ENCODE measurements at regions not wholly inside any gene's neighbourhood (a gene's known extent, or its start where the extent isn't known, plus 50 kb on each side); places are given as distances from the start of the nearest gene placed in this dataset.

GRCh38 chr13:104701591-104701990 lies 1635.4 kb upstream of the SLC10A2 start:
- Histone ChIP-seq H3K4me3 (ENCODE audit: insufficient read depth, low read length) (no peak overlapping the region), H3K27me3 (ENCODE audit: insufficient read depth, low read length) (no peaks in the 10 kb centered on the region), H3K36me3 (ENCODE audit: insufficient read depth, low read length) (no peaks in the 10 kb centered on the region), H2AFZ (ENCODE audit: low read length) (no peak overlapping the region), H3K4me1 (ENCODE audit: insufficient read depth, low read length) (no peaks in the 10 kb centered on the region), H3K4me2 (ENCODE audit: insufficient read depth, low read length) (no peak overlapping the region), H4K20me1 (ENCODE audit: insufficient read depth, low read length) (no peaks in the 10 kb centered on the region), H3K79me2 (ENCODE audit: insufficient read depth, low read length) (no peaks in the 10 kb centered on the region), H3K9me3 (ENCODE audit: low read depth, low read length) (no peaks in the 10 kb centered on the region), H3K27ac (ENCODE audit: low read depth, low read length) (no peak overlapping the region)
- no peak for DNase-seq (ENCODE audit: insufficient read length, low spot score, missing footprints)
- no peak for TF ChIP-seq CTCF (IDR thresholded peaks at IDR 0.05; ENCODE audit: extremely low read depth, low read depth, low read length)

GRCh38 chr13:104694397-104694796 lies 1628.2 kb upstream of the SLC10A2 start:
- no peaks in the 10 kb centered on the region for H3K4me1 ChIP-seq (ENCODE audit: insufficient read depth, low read length)
- H3K9me3 ChIP-seq (ENCODE audit: low read depth, low read length), result no peaks in the 10 kb centered on the region
- H4K20me1 ChIP-seq (ENCODE audit: insufficient read depth, low read length), result no peaks in the 10 kb centered on the region
- no peak for DNase-seq (ENCODE audit: insufficient read length, low spot score, missing footprints)
- H3K79me2 ChIP-seq (ENCODE audit: insufficient read depth, low read length), result no peaks in the 10 kb centered on the region
- TF ChIP-seq CTCF (IDR thresholded peaks at IDR 0.05; ENCODE audit: extremely low read depth, low read depth, low read length), result no peak
- H3K27me3 ChIP-seq (ENCODE audit: insufficient read depth, low read length), result no peaks in the 10 kb centered on the region
- H3K4me2 ChIP-seq (ENCODE audit: insufficient read depth, low read length), result no peak overlapping the region
- no peak overlapping the region for H3K27ac ChIP-seq (ENCODE audit: low read depth, low read length)
- no peaks in the 10 kb centered on the region for H3K36me3 ChIP-seq (ENCODE audit: insufficient read depth, low read length)
- H3K4me3 ChIP-seq (ENCODE audit: insufficient read depth, low read length), result no peak overlapping the region
- H2AFZ ChIP-seq (ENCODE audit: low read length), result no peak overlapping the region

- H4K20me1 ChIP-seq (ENCODE audit: insufficient read depth, low read length), result no peaks in the 10 kb centered on the region
- DNase-seq (ENCODE audit: insufficient read length, low spot score, missing footprints), result no peak
- no peak for TF ChIP-seq CTCF (IDR thresholded peaks at IDR 0.05; ENCODE audit: extremely low read depth, low read depth, low read length)
- no peak overlapping the region for H3K27ac ChIP-seq (ENCODE audit: low read depth, low read length)
- no peaks in the 10 kb centered on the region for H3K79me2 ChIP-seq (ENCODE audit: insufficient read depth, low read length)
- no peaks in the 10 kb centered on the region for H3K27me3 ChIP-seq (ENCODE audit: insufficient read depth, low read length)
- no peak overlapping the region for H3K4me2 ChIP-seq (ENCODE audit: insufficient read depth, low read length)
- no peaks in the 10 kb centered on the region for H3K4me1 ChIP-seq (ENCODE audit: insufficient read depth, low read length)
- no peak overlapping the region for H2AFZ ChIP-seq (ENCODE audit: low read length)
- H3K9me3 ChIP-seq (ENCODE audit: low read depth, low read length), result no peaks in the 10 kb centered on the region
- H3K36me3 ChIP-seq (ENCODE audit: insufficient read depth, low read length), result no peaks in the 10 kb centered on the region
- H3K4me3 ChIP-seq (ENCODE audit: insufficient read depth, low read length), result no peak overlapping the region
These were observed 1626.9 kb upstream of the SLC10A2 start for GRCh38 chr13:104693126-104693525.

- Histone ChIP-seq H3K36me3 (ENCODE audit: insufficient read depth, low read length) (no peaks in the 10 kb centered on the region), H3K4me2 (ENCODE audit: insufficient read depth, low read length) (no peak overlapping the region), H3K4me3 (ENCODE audit: insufficient read depth, low read length) (no peak overlapping the region), H3K4me1 (ENCODE audit: insufficient read depth, low read length) (no peaks in the 10 kb centered on the region), H3K9me3 (ENCODE audit: low read depth, low read length) (no peaks in the 10 kb centered on the region), H3K27ac (ENCODE audit: low read depth, low read length) (no peak overlapping the region), H3K79me2 (ENCODE audit: insufficient read depth, low read length) (no peaks in the 10 kb centered on the region), H2AFZ (ENCODE audit: low read length) (no peak overlapping the region), H4K20me1 (ENCODE audit: insufficient read depth, low read length) (no peaks in the 10 kb centered on the region), H3K27me3 (ENCODE audit: insufficient read depth, low read length) (no peaks in the 10 kb centered on the region)
- DNase-seq (ENCODE audit: insufficient read length, low spot score, missing footprints), result no peak
- TF ChIP-seq CTCF (IDR thresholded peaks at IDR 0.05; ENCODE audit: extremely low read depth, low read depth, low read length), result no peak
These were observed 1625.7 kb upstream of the SLC10A2 start for GRCh38 chr13:104691767-104692467.

Measured in osteoblast (primary cell).